Liver (tissue), 8 donors: ENCODE measurements at regions not wholly inside any gene's neighbourhood (a gene's known extent, or its start where the extent isn't known, plus 50 kb on each side); places are given as distances from the start of the nearest gene placed in this dataset.
A peak's percentile ranks its signal among the peaks of the same experiment; 100 is the strongest.

ENCODE experiments used
- DNase-seq: peaks from one replicate; pipeline ENCODE4 v3.0.0-alpha.2; 2017; ENCODE audit warnings: low spot score
- H3K27ac ChIP-seq, 2 donors: one replicate each; pipeline ENCODE4 v1.7.0; 2013; ENCODE audit warnings: inconsistent platforms in 2 of 2, low read length in 2 of 2, control low read depth in 1 of 2, low read depth in 1 of 2, mild to moderate bottlenecking in 1 of 2
- H3K27me3 ChIP-seq, 4 donors: one replicate each; pipeline versions ENCODE4 v1.6.1 to v1.7.0; 2013; ENCODE audit warnings: low read length in 3 of 4, inconsistent platforms in 1 of 4, mild to moderate bottlenecking in 1 of 4, moderate library complexity in 1 of 4; ENCODE audit not compliant: control insufficient read depth in 4 of 4, insufficient read depth in 4 of 4
- H3K36me3 ChIP-seq, 4 donors: one replicate each; pipeline versions ENCODE4 v1.6.1 to v1.7.0; 2013; ENCODE audit warnings: low read length in 3 of 4, mild to moderate bottlenecking in 3 of 4, low read depth in 1 of 4, moderate library complexity in 1 of 4; ENCODE audit not compliant: control insufficient read depth in 4 of 4, insufficient read depth in 3 of 4
- H3K4me1 ChIP-seq, 4 donors: one replicate each; pipeline versions ENCODE4 v1.6.1 to v1.7.0; 2013; ENCODE audit warnings: low read length in 3 of 4, mild to moderate bottlenecking in 3 of 4, moderate library complexity in 1 of 4; ENCODE audit not compliant: control insufficient read depth in 4 of 4, insufficient read depth in 4 of 4
- H3K4me3 ChIP-seq, 3 donors: one replicate each; pipeline versions ENCODE4 v1.6.1 to v1.7.0; 2013; ENCODE audit warnings: low read length in 3 of 3, control low read depth in 1 of 3, low read depth in 1 of 3, mild to moderate bottlenecking in 1 of 3
- H3K9ac ChIP-seq, 2 donors: one replicate each; pipeline ENCODE4 v1.7.0; 2013; ENCODE audit warnings: low read length in 2 of 2, mild to moderate bottlenecking in 2 of 2, moderate library complexity in 2 of 2, control low read depth in 1 of 2, low read depth in 1 of 2
- H3K9me3 ChIP-seq, 4 donors: one replicate each; pipeline versions ENCODE4 v1.6.1 to v1.7.0; 2013; ENCODE audit warnings: low read length in 3 of 4; ENCODE audit not compliant: control insufficient read depth in 4 of 4
- ATF3 ChIP-seq: IDR thresholded peaks from 2 replicates; pipeline ENCODE4 v1.6.1; 2016; ENCODE audit warnings: antibody characterized with exemption
- EGR1 ChIP-seq, 2 donors: IDR thresholded peaks; 2 replicates each; pipeline ENCODE4 v1.6.1; 2016 to 2018; ENCODE audit warnings: antibody characterized with exemption in 2 of 2, low read depth in 2 of 2
- FOXA2 ChIP-seq: IDR thresholded peaks from 2 replicates; pipeline ENCODE4 v1.6.1; 2016; ENCODE audit warnings: antibody characterized with exemption
- GABPA ChIP-seq, 2 donors: IDR thresholded peaks in 1 of 2; conservative IDR thresholded peaks in 1 of 2; 2 replicates each; pipeline ENCODE4 v1.6.1; 2016; ENCODE audit warnings: antibody characterized with exemption in 2 of 2, mild to moderate bottlenecking in 1 of 2, moderate library complexity in 1 of 2
- HNF4A ChIP-seq, 2 donors: conservative IDR thresholded peaks; 2 replicates each; pipeline ENCODE4 v1.6.1; 2016; ENCODE audit warnings: antibody characterized with exemption in 2 of 2, mild to moderate bottlenecking in 2 of 2
- HNF4G ChIP-seq: IDR thresholded peaks from 2 replicates; pipeline ENCODE4 v1.6.1; 2016; ENCODE audit warnings: antibody characterized with exemption
- JUND ChIP-seq, 2 donors: IDR thresholded peaks; 2 replicates each; pipeline ENCODE4 v1.6.1; 2016; ENCODE audit warnings: antibody characterized with exemption in 2 of 2
- MAX ChIP-seq: IDR thresholded peaks from 2 replicates; pipeline ENCODE4 v1.6.1; 2016; ENCODE audit warnings: antibody characterized with exemption
- NR2F2 ChIP-seq: IDR thresholded peaks from 2 replicates; pipeline ENCODE4 v1.6.1; 2016; ENCODE audit warnings: antibody characterized with exemption
- RAD21 ChIP-seq, 2 donors: IDR thresholded peaks; 2 replicates each; pipeline ENCODE4 v1.6.1; 2016; ENCODE audit warnings: antibody characterized with exemption in 2 of 2, mild to moderate bottlenecking in 2 of 2
- RXRA ChIP-seq, 2 donors: IDR thresholded peaks; 2 replicates each; pipeline ENCODE4 v1.6.1; 2017 to 2018; ENCODE audit warnings: antibody characterized with exemption in 2 of 2, mild to moderate bottlenecking in 1 of 2
- SP1 ChIP-seq: IDR thresholded peaks from 2 replicates; pipeline ENCODE4 v1.6.1; 2018; ENCODE audit warnings: antibody characterized with exemption, mild to moderate bottlenecking
- YY1 ChIP-seq: IDR thresholded peaks from 2 replicates; pipeline ENCODE4 v1.6.1; 2016; ENCODE audit warnings: antibody characterized with exemption, mild to moderate bottlenecking
- ZBTB33 ChIP-seq: IDR thresholded peaks from 2 replicates; pipeline ENCODE4 v1.6.1; 2016; ENCODE audit warnings: antibody characterized with exemption
- WGBS: extraction: QIAGEN DNeasy Blood & Tissue Kit; methylation state at CpG from one replicate; pipeline ENCODE4 v1.1.7; 2013; 5-methylcytosine and 5-hydroxymethylcytosine counted together
- TF ChIP-seq, protein P1 (sequence below): fragments of 150-350 bp; IDR thresholded peaks from 2 replicates; pipeline ENCODE4 v1.5.1; 2017; ENCODE audit warnings: improper control_type of control experiment, low read depth, low read length; ENCODE audit not compliant: missing input control
- donor health status: healthy.
- donor health status: healthy.
- donor health status: healthy.
- donor health status: healthy.
- donor health status: healthy.

DNA sequence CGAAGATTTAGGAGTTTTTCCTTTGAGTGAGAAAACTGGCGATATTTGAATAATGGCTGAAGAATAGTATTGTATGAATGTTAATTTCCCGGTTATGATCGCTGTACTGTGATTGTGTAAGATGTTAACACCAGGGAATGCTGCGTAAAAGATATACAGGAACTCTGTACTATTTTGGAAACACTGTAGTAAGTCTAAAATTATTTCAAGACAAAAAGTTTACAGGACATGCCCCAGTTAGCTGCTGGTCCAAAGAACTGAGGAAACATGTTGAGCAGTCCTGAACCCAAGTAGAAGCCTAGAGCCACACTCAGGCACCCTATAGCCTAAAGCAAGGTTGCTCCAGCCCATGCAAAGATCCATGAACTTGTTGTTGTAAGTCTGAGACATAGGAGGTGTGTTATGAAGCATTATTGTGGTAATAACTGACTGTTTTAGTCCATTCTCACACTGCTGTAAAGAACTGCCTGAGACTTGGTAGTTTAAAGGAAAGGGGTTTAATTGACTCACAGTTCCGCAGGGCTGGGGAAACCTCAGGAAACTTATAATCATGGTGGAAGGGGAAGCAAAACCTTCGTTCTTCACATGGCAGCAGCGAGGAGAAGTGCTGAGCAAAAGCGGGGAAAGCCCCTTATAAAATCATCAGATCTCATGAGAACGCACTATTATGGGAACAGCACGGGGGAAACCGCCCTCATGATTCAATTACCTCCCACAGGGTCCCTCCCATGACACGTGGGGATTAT lies 99.8 kb upstream of the RESF1 start:
- Histone ChIP-seq H3K4me3 (no peak overlapping the region), H3K36me3 (no peaks in the 10 kb centered on the region), H3K27me3 (no peaks in the 10 kb centered on the region), H3K27ac (peak overlapping the region in 1 of 2 donors; percentile 60), H3K9me3 (no peaks in the 10 kb centered on the region), H3K4me1 (peaks cover 10 to 28% (median 16%) of the 10 kb centered on the region in 4 donors), H3K9ac (no peak overlapping the region)
- DNase-seq: no peak
- no peak for TF ChIP-seq HNF4A (conservative IDR thresholded peaks at IDR 0.05)
- TF ChIP-seq, protein P1, sequence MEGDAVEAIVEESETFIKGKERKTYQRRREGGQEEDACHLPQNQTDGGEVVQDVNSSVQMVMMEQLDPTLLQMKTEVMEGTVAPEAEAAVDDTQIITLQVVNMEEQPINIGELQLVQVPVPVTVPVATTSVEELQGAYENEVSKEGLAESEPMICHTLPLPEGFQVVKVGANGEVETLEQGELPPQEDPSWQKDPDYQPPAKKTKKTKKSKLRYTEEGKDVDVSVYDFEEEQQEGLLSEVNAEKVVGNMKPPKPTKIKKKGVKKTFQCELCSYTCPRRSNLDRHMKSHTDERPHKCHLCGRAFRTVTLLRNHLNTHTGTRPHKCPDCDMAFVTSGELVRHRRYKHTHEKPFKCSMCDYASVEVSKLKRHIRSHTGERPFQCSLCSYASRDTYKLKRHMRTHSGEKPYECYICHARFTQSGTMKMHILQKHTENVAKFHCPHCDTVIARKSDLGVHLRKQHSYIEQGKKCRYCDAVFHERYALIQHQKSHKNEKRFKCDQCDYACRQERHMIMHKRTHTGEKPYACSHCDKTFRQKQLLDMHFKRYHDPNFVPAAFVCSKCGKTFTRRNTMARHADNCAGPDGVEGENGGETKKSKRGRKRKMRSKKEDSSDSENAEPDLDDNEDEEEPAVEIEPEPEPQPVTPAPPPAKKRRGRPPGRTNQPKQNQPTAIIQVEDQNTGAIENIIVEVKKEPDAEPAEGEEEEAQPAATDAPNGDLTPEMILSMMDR: no peak
- no peak for TF ChIP-seq NR2F2
- TF ChIP-seq GABPA (IDR thresholded peaks at IDR 0.05 in 1 of 2, conservative IDR thresholded peaks at IDR 0.05 in 1 of 2): no peak
- TF ChIP-seq ZBTB33: no peak
- 87% methylated on average over 13 of the region's 13 CpGs for WGBS

- Histone ChIP-seq H3K36me3 (no peaks in the 10 kb centered on the region), H3K4me3 (no peak overlapping the region), H3K9ac (no peak overlapping the region), H3K4me1 (peaks cover 14 to 50% (median 35%) of the 10 kb centered on the region in 4 donors), H3K27me3 (no peaks in the 10 kb centered on the region), H3K9me3 (no peaks in the 10 kb centered on the region), H3K27ac (peak overlapping the region; percentile 48 to 91)
- WGBS: 33% methylated on average over 5 of the region's 5 CpGs
- peak; percentile 16 for TF ChIP-seq ATF3
- TF ChIP-seq GABPA (IDR thresholded peaks at IDR 0.05 in 1 of 2, conservative IDR thresholded peaks at IDR 0.05 in 1 of 2): no peak
- TF ChIP-seq, protein P1: no peak
- peak; percentile 27 for TF ChIP-seq NR2F2
- TF ChIP-seq EGR1 (IDR thresholded peaks at IDR 0.05; ENCODE audit: low read depth in 2 of 2): no peak
- TF ChIP-seq HNF4A (conservative IDR thresholded peaks at IDR 0.05): peak; percentile 61 to 76
- TF ChIP-seq FOXA2: no peak
- peak; percentile 62 for TF ChIP-seq SP1
- peak; percentile 13 for TF ChIP-seq MAX
- TF ChIP-seq JUND (IDR thresholded peaks at IDR 0.05): peak in 1 of 2 donors; percentile 74
- peak; percentile 18 for TF ChIP-seq HNF4G
- TF ChIP-seq YY1: no peak
- peak; percentile 34 for TF ChIP-seq RAD21 (IDR thresholded peaks at IDR 0.05)
- peak; percentile 58 to 69 for TF ChIP-seq RXRA (IDR thresholded peaks at IDR 0.05)
- peak; percentile 38 for TF ChIP-seq ZBTB33
- no peak for DNase-seq
Observed at GRCh38 chr12:31855427-31855826, 103.8 kb upstream of the RESF1 start.
